ENCODE measurements at regions not wholly inside any gene's neighbourhood (a gene's known extent, or its start where the extent isn't known, plus 50 kb on each side); places are given as distances from the start of the nearest gene placed in this dataset.

- DNase-seq (ENCODE audit: insufficient read length, low spot score) (no peak), FAIRE-seq (no peak)
Measured at GRCh38 chr18:22613058-22613690, 195.5 kb upstream of the CTAGE1 start.

- FAIRE-seq (no peak), DNase-seq (ENCODE audit: insufficient read length, low spot score) (no peak)
Measured at GRCh38 chr18:22613788-22614187, 196.1 kb upstream of the CTAGE1 start.

- FAIRE-seq (no peak), DNase-seq (ENCODE audit: insufficient read length, low spot score) (no peak)
Measured at GRCh38 chr18:22623513-22623912, 205.8 kb upstream of the CTAGE1 start.

- DNase-seq (ENCODE audit: insufficient read length, low spot score) (no peak), FAIRE-seq (no peak)
Measured at GRCh38 chr18:22624176-22624575, 206.5 kb upstream of the CTAGE1 start.

DNA sequence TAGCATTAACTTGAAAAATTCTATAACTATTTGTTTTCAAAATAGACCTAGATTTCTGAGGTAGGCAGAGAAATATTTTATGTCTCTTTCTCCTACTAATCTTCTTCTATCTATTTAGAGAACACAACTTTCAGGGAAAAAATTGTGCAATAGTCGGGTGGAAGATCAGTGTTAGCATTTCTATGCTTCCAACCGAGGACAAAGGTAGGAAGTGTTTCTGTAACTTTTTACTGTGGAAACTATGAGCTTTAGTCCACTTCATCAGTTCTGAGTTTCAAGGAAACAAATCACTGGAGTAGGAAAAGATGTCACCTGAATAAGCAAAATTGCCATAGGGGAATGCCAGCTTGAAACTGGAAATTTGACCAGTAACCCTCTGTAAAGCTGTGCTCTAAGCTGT is 207.7 kb upstream of the CTAGE1 start:
- no peak for FAIRE-seq
- DNase-seq (ENCODE audit: insufficient read length, low spot score): no peak

DNA sequence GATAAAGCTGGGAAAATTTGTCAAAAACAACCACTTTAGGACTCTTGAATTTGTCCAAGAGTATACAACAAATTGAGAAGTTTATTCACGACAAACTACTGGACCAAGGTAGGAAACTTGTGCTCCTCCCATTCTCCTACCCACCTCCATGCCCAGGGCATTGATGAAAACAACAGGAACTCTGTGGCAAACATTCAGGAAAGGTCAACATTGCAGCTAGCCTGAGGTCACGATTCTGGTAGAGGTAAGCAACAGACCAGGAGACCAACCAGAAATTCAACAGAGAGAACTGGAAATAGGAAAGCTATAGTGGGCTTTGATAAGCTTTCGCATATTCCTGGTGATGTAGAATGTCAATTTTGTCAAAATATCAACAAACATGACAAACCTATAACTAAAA is 209.1 kb upstream of the CTAGE1 start:
- DNase-seq (ENCODE audit: insufficient read length, low spot score): no peak
- FAIRE-seq: no peak

- FAIRE-seq (no peak), DNase-seq (ENCODE audit: insufficient read length, low spot score) (no peak)
Measured at GRCh38 chr18:22627506-22627905, 209.8 kb upstream of the CTAGE1 start.

- no peak for DNase-seq (ENCODE audit: insufficient read length, low spot score)
Measured at GRCh38 chr18:22628795-22629510, 211.2 kb upstream of the CTAGE1 start.

GRCh38 chr18:22630980-22631379 is 213.3 kb upstream of the CTAGE1 start:
- FAIRE-seq (no peak), DNase-seq (ENCODE audit: insufficient read length, low spot score) (no peak)

More at GRCh38 chr18:22628795-22629510, 211.2 kb upstream of the CTAGE1 start:
- FAIRE-seq: no peak

DNA sequence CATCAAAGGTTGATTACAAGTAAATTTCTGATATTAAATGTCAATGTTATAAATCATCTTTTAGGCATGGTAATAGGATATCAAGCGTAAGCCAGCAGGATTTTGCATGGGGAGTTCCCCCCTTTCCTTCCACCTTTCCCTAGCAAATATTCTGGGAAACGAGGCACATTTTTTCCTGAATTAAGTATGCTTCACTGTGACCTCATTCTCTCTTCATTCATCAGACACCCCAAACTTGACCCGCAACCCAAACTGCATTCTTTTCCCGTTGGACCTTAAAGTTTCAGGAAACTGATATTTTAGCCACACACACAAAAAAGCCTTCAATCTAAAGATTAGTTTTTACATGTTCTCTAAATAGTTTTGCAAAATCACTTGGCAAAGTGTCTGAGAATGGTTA is 214.5 kb upstream of the CTAGE1 start:
- no peak for FAIRE-seq

GRCh38 chr18:22634464-22634863 is 216.7 kb upstream of the CTAGE1 start:
- no peak for DNase-seq (ENCODE audit: insufficient read length, low spot score)
- FAIRE-seq: no peak

More for the DNA sequence above, 214.5 kb upstream of the CTAGE1 start:
- no peak for DNase-seq (ENCODE audit: insufficient read length, low spot score)

DNA sequence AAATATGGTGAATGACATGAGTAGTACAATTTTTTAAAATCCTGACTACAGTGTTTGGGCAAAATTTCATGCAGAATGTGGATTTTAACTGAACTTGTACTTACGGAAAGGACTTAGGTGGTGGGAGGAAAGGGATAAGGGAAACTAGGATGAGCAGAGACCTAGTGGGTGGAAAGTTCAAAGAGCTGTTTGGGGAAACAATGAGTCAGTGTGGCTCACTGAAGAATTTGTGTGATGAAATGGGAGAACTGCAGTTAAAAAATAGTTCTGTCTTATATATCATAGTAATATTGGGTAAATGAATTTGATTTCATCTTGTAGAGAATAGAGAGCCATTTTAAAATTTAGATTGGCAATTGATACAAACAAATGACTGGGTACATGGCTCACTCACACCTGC is 220.1 kb upstream of the CTAGE1 start:
- DNase-seq (ENCODE audit: insufficient read length, low spot score): peak; percentile 17

DNA sequence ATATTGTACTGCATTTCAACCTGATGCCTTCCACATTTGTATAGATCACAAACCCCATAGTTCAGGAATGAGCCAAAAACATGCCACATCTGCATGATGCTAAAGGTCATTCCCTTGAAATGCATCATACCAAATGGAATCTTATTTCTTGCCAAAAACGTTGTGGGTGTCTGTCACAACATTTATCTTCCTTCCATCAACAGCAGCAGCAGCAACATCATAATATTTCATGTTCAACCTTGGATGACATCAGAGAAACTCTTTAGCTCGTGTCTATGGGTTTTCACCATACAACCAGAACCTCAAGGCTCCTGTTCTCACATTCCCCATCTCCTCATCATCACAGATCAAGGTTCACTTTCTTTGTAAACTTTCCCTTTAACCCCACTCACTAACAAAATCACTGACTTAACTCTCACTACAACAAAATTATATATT is 221.3 kb upstream of the CTAGE1 start:
- no peak for FAIRE-seq
- peak; percentile 8 for DNase-seq (ENCODE audit: insufficient read length, low spot score)

More for the DNA sequence above, 220.1 kb upstream of the CTAGE1 start:
- FAIRE-seq: no peak

GRCh38 chr18:22639561-22639960 is 221.8 kb upstream of the CTAGE1 start:
- FAIRE-seq: no peak
- no peak for DNase-seq (ENCODE audit: insufficient read length, low spot score)

GRCh38 chr18:22640281-22640842 is 222.6 kb upstream of the CTAGE1 start:
- FAIRE-seq: no peak
- DNase-seq (ENCODE audit: insufficient read length, low spot score): no peak

DNA sequence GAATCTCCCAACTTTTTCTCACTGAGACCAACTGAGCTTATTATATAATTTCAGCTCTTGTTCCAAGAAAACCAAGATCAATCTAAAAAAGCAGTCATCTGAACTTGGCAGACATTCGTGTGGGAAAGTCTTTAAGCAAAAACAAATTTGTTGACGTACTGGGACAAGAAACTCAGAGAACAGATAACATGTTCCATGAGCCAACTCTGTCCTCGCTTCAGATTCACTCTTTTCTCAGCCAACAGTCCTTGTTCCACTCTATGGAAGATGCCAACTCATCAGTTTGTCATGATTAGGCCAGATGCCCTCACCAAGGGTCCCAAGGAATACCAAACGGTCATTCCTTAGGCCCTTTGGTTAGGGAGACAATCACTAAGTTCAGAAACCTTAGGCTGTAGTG is 224.2 kb upstream of the CTAGE1 start:
- FAIRE-seq (no peak), DNase-seq (ENCODE audit: insufficient read length, low spot score) (no peak)

DNA sequence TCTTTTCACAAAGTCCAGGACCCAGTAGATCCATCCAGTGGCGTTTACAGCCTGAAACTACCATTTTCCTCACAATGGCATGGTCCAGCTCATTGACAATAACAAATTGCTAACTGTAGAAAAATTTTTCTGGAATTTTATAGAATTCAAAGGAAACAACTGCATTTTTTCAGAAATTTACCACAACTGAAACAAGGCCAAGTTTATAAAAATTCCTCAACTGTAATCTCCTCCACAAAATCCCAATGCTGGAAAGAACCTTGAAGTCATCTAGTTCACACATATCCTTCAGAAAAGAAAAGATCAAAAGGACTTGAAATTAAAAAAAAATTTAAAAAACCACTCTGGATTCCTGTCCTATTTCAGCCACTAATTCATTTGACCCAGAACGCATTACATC is 226.0 kb upstream of the CTAGE1 start:
- DNase-seq (ENCODE audit: insufficient read length, low spot score) (no peak), FAIRE-seq (no peak)

DNA sequence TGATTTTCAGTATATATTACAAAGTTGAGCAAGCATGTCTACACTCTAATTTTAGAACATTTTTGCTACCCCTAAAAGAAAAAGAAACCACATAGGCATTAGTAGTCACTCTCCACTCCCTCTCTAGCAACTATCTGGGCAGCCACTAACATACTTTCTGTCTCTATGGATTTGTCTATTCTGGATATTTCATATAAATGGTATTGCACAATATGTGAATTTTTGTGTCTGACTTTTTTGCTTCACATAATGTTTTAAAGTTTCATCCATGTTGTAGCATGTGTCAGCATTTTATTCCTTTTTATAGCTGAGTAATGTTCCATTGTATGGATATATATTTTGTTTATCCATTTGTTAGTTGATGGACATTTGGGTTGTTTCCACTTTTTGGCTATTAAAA is 232.5 kb upstream of the CTAGE1 start:
- DNase-seq (ENCODE audit: insufficient read length, low spot score) (no peak), FAIRE-seq (no peak)

- FAIRE-seq: no peak
- no peak for DNase-seq (ENCODE audit: insufficient read length, low spot score)
Measured at GRCh38 chr18:22657619-22658018, 239.9 kb upstream of the CTAGE1 start.

GRCh38 chr18:22658318-22658717 is 240.6 kb upstream of the CTAGE1 start:
- DNase-seq (ENCODE audit: insufficient read length, low spot score): no peak
- FAIRE-seq: no peak

DNA sequence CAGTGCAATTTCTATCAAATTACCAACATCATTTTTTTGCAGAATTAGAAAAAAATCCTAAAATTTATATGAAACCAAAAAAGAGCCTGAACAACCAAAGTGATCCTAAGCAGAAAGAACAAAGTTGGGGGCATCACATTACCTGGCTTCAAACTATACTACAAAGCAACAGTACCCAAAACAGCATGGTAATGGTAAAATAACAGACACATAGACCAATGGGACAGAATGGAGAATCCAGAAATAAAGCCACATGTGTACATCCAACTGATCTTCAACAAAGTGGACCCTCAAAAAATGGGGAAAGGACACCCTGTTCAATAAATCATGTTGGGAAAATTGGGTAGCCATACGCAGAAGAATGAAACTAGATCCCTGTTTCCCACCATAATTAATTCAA is 245.7 kb upstream of the CTAGE1 start:
- FAIRE-seq (no peak), DNase-seq (ENCODE audit: insufficient read length, low spot score) (no peak)

DNA sequence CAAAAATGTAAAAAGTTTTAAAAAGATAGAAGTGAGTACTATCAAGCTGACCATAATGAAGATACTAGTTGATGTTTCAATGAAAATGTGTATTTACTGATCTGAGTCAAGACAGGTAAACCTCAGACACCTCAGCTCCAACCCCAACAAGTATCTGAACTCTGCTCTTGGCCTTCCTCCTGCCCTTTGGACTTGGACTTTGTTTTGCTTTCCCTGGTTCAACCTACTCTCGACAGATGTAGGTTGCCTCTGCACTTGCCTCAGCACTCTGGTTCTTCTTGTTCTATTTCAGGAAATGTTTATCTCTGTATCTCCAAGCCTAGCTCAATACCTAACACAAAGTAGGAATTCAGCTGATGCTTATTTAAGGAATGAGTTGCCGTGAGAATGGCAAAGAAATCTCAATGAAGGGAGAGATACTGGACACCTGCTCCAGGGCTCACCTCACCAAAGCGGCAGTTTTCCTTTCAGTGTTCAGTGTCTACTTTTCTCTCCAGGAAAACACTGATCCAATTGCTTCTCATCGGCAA is 248.8 kb upstream of the CTAGE1 start:
- FAIRE-seq (no peak), DNase-seq (ENCODE audit: insufficient read length, low spot score) (no peak)

Data from HTR-8/SVneo (cell line).